CD4-positive, alpha-beta memory T cell (primary cell): ENCODE measurements at regions not wholly inside any gene's neighbourhood (a gene's known extent, or its start where the extent isn't known, plus 50 kb on each side); places are given as distances from the start of the nearest gene placed in this dataset.
A peak's percentile ranks its signal among the peaks of the same experiment; 100 is the strongest.
"Not testable (repeated sequence)": the region's sequence is repeated elsewhere in the genome, so short reads cannot be mapped to it uniquely, and the experiment has no call there.

Source experiments
- CTCF ChIA-PET: fragments of 350-600 bp; sonication (Branson Sonifier 250); formaldehyde crosslinking; loops from one replicate; lab custom pipeline; 2021; ENCODE audit warnings: inconsistent platforms; ENCODE audit not compliant: partially characterized antibody; lab: Charles Lee
- POLR2A ChIA-PET: fragments of 350-600 bp; sonication (Branson Sonifier 250); formaldehyde crosslinking; loops from one replicate; lab custom pipeline; 2021; ENCODE audit not compliant: partially characterized antibody; lab: Charles Lee
- DNase-seq, 5 donors: peaks; one replicate each; pipeline versions ENCODE4 v3.0.0 to v3.0.0-alpha.2; 2020 to 2022; ENCODE audit warnings: mixed read lengths in 1 of 5
- H3K27ac ChIP-seq: one replicate; pipeline ENCODE4 v1.7.0; 2013; ENCODE audit warnings: low read depth, low read length
- H3K27me3 ChIP-seq: 2 replicates; pipeline ENCODE4 v1.7.0; 2013; ENCODE audit warnings: mild to moderate bottlenecking, low read length, moderate library complexity; ENCODE audit not compliant: insufficient read depth
- H3K36me3 ChIP-seq: 2 replicates; pipeline ENCODE4 v1.7.0; 2013; ENCODE audit warnings: mild to moderate bottlenecking, low read length, moderate library complexity; ENCODE audit not compliant: insufficient read depth
- H3K4me1 ChIP-seq: 2 replicates; pipeline ENCODE4 v1.7.0; 2013; ENCODE audit warnings: mild to moderate bottlenecking, low read length, moderate library complexity; ENCODE audit not compliant: insufficient read depth
- H3K4me3 ChIP-seq, 2 donors: one replicate each; pipeline ENCODE4 v1.7.0; 2013; ENCODE audit warnings: low read length in 2 of 2, mild to moderate bottlenecking in 1 of 2
- H3K9me3 ChIP-seq, 2 donors: one replicate each; pipeline ENCODE4 v1.7.0; 2013; ENCODE audit warnings: low read length in 2 of 2, control low read depth in 1 of 2; ENCODE audit not compliant: control insufficient read depth in 1 of 2
- H3K27ac Mint-ChIP-seq, 7 donors: one replicate each; pipeline ENCODE4 v1.8.0; 2020 to 2021; ENCODE audit warnings: mixed read lengths in 7 of 7, mild to moderate bottlenecking in 6 of 7, inconsistent platforms in 3 of 7, moderate library complexity in 3 of 7
- H3K27me3 Mint-ChIP-seq, 2 donors: one replicate each; pipeline ENCODE4 v1.8.0; 2020 to 2021; ENCODE audit warnings: mixed read lengths in 2 of 2
- H3K36me3 Mint-ChIP-seq, 2 donors: one replicate each; pipeline ENCODE4 v1.8.0; 2020 to 2021; ENCODE audit warnings: mixed read lengths in 2 of 2, inconsistent platforms in 1 of 2, mild to moderate bottlenecking in 1 of 2
- H3K4me1 Mint-ChIP-seq, 4 donors: one replicate each; pipeline ENCODE4 v1.8.0; 2020 to 2021; ENCODE audit warnings: mixed read lengths in 4 of 4, mild to moderate bottlenecking in 1 of 4
- H3K4me3 Mint-ChIP-seq, 8 donors: one replicate each; pipeline ENCODE4 v1.8.0; 2020 to 2021; ENCODE audit warnings: mixed read lengths in 8 of 8, mild to moderate bottlenecking in 7 of 8, moderate library complexity in 6 of 8, inconsistent platforms in 3 of 8
- H3K9me3 Mint-ChIP-seq, 8 donors: one replicate each; pipeline ENCODE4 v1.8.0; 2020 to 2021; ENCODE audit warnings: mixed read lengths in 8 of 8, mild to moderate bottlenecking in 5 of 8, inconsistent platforms in 3 of 8, moderate library complexity in 1 of 8
- intact Hi-C: fragments of 100-400 bp; cut with micrococcal nuclease; formaldehyde crosslinking; loops from one replicate; pipeline ENCODE4 v1.15.1; 2023

DNA sequence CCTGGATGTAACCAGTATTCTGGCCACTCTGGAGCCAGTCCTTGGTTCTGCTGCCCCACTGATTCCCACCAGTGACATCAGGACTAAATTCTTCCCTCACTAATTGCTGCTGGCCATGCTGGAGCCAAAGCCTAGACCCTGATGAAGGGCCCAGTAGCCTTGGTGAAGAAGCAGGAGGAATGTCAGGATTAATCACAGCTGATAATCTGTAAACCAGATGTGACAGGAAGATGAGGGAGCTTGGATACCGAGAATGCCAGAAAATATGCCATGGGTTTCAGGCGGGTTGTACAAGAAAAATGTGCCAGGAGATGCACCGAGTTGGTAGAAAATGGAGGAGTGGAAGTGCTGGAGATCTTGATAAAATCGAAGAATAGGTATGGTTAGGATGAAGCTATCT, 119.0 kb upstream of the PPP2R5A start:
- ChIA-PET CTCF (no interaction called here), POLR2A (interaction anchor here (0.9 kb wide), 1 partner anchor 88 kb away, joined by 3 read pairs; no protein-coding TSS in a partner anchor)
- Histone ChIP-seq H3K27ac (no peak overlapping the region), H3K27me3 (no peaks in the 10 kb centered on the region), H3K9me3 (no peaks in the 10 kb centered on the region), H3K4me3 (no peak overlapping the region), H3K4me1 (peaks cover 21% of the 10 kb centered on the region), H3K36me3 (no peaks in the 10 kb centered on the region)
- intact Hi-C loops: no loop called here
- H3K9me3 Mint-ChIP-seq: peaks cover 0 to 3% (median 0%) of the 10 kb centered on the region in 8 donors
- no peak overlapping the region for H3K4me3 Mint-ChIP-seq
- no peak for DNase-seq
- no peaks in the 10 kb centered on the region for H3K36me3 Mint-ChIP-seq
- no peak overlapping the region for H3K27ac Mint-ChIP-seq
- no peaks in the 10 kb centered on the region for H3K27me3 Mint-ChIP-seq
- H3K4me1 Mint-ChIP-seq: peaks cover 11 to 20% (median 15%) of the 10 kb centered on the region in 4 donors

DNA sequence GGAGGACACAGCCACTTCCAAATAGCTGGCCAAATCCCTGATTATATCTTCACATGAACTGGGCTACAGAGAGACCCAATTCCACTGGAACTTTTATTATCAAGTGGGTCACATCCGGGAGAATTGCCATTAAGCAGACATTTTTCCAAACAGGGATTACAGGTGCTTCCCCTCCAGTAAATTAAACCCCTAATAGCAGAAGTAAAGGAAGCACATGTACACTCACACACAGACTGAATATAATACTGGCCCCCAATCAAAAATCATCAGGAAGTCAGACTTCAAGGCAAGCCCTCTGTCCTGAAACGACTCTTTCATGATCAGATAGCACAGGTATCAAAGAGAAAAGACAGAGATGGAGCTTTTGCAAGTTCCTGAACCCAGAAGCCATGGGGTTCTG, 118.6 kb upstream of the PPP2R5A start:
- DNase-seq: no peak
- no peaks in the 10 kb centered on the region for H3K36me3 Mint-ChIP-seq
- no peak overlapping the region for H3K27ac ChIP-seq
- no peaks in the 10 kb centered on the region for H3K27me3 Mint-ChIP-seq
- H3K4me1 Mint-ChIP-seq: peaks cover 7 to 16% (median 11%) of the 10 kb centered on the region in 4 donors
- intact Hi-C loops: no loop called here
- H3K36me3 ChIP-seq: no peaks in the 10 kb centered on the region
- no peaks in the 10 kb centered on the region for H3K27me3 ChIP-seq
- no peaks in the 10 kb centered on the region for H3K9me3 ChIP-seq
- POLR2A ChIA-PET: interaction anchor here (0.9 kb wide), 1 partner anchor 88 kb away, joined by 3 read pairs; no protein-coding TSS in a partner anchor
- H3K4me1 ChIP-seq: peaks cover 17% of the 10 kb centered on the region
- H3K4me3 Mint-ChIP-seq: no peak overlapping the region
- CTCF ChIA-PET: no interaction called here
- no peak overlapping the region for H3K27ac Mint-ChIP-seq
- peaks cover 0 to 3% (median 0%) of the 10 kb centered on the region in 8 donors for H3K9me3 Mint-ChIP-seq
- H3K4me3 ChIP-seq: no peak overlapping the region

DNA sequence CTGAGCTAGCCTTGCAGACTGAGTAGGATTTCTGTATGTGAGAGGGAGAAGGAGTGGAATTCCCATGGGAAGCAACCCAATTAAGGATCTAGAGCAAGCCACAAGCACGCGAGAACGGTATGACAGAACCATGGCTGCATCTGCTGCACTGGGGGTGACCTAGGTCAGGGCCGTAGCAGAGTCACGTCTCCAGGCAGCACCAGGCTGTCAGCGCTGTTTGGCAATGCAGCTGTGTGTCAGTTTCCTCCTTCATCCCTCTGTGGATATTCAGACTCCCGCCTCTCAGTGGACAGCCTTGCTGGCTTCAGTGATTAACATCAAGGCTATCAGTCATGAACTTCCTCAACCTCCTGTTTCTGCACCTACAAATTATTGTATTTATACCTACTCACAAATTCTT, 118.1 kb upstream of the PPP2R5A start:
- H3K9me3 Mint-ChIP-seq: peaks cover 0 to 3% (median 0%) of the 10 kb centered on the region in 8 donors
- peaks cover 13% of the 10 kb centered on the region for H3K4me1 ChIP-seq
- no peak for DNase-seq
- POLR2A ChIA-PET: interaction anchor here (0.9 kb wide), 1 partner anchor 87 kb away, joined by 3 read pairs; no protein-coding TSS in a partner anchor
- no peaks in the 10 kb centered on the region for H3K27me3 Mint-ChIP-seq
- peaks cover 5 to 12% (median 7%) of the 10 kb centered on the region in 4 donors for H3K4me1 Mint-ChIP-seq
- no peaks in the 10 kb centered on the region for H3K36me3 Mint-ChIP-seq
- no peaks in the 10 kb centered on the region for H3K9me3 ChIP-seq
- H3K4me3 Mint-ChIP-seq: no peak overlapping the region
- H3K4me3 ChIP-seq: no peak overlapping the region
- CTCF ChIA-PET: no interaction called here
- H3K27ac ChIP-seq: no peak overlapping the region
- H3K36me3 ChIP-seq: no peaks in the 10 kb centered on the region
- intact Hi-C loops: no loop called here
- H3K27ac Mint-ChIP-seq: no peak overlapping the region
- H3K27me3 ChIP-seq: no peaks in the 10 kb centered on the region

DNA sequence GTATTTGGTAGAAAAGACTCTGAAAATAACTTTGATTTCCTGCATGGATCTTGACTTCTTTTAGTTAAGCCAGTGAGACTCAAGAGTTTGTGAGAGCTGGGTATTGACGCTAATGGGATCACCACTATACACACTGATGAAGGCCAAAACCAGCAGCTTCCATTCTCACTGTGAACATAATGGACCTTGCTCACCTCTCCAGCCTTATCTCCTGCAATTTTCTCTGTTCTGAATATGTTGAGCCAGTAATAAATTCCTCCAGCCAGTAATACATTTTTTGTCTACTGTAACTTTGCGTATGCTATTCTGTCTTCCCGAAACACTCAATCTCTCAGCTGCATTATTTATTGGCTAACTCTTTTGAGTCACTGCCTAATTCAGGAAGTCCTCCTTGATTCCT, 111.6 kb upstream of the PPP2R5A start:
- Mint-ChIP-seq H3K36me3 (no peaks in the 10 kb centered on the region), H3K27me3 (no peaks in the 10 kb centered on the region), H3K4me1 (peaks cover 0 to 3% (median 1%) of the 10 kb centered on the region in 4 donors), H3K4me3 (no peak overlapping the region), H3K27ac (no peak overlapping the region), H3K9me3 (peaks cover 0 to 3% (median 0%) of the 10 kb centered on the region in 8 donors)
- H3K9me3 ChIP-seq: no peaks in the 10 kb centered on the region
- H3K4me3 ChIP-seq: no peak overlapping the region
- H3K36me3 ChIP-seq: no peaks in the 10 kb centered on the region
- POLR2A ChIA-PET: no interaction called here
- no peaks in the 10 kb centered on the region for H3K4me1 ChIP-seq
- DNase-seq: no peak
- intact Hi-C loops: no loop called here
- CTCF ChIA-PET: no interaction called here
- H3K27me3 ChIP-seq: no peaks in the 10 kb centered on the region
- no peak overlapping the region for H3K27ac ChIP-seq

DNA sequence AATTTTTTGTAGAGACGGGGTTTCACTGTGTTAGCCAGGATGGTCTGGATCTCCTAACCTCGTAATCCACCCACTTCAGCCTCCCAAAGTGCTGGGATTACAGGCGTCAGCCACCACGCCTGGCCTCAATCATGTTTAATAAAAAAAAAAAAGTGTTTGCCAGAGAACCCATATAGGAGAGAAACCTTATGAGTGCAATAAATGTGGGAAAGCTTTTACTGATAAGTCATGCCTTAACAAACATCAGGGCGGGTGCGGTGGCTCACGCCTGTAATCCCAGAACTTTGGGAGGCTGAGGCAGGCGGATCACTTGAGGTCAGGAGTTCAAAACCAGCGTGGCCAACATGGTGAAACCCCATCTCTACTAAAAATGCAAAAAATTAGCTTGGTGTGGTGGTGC, 110.9 kb upstream of the PPP2R5A start:
- H3K36me3 ChIP-seq, DNase-seq, H3K4me1 Mint-ChIP-seq, H3K9me3 Mint-ChIP-seq, H3K27ac Mint-ChIP-seq, H3K36me3 Mint-ChIP-seq, H3K9me3 ChIP-seq, CTCF ChIA-PET, H3K4me3 ChIP-seq, H3K4me1 ChIP-seq, H3K27ac ChIP-seq, POLR2A ChIA-PET, intact Hi-C loops, H3K27me3 ChIP-seq, H3K4me3 Mint-ChIP-seq, H3K27me3 Mint-ChIP-seq: not testable (repeated sequence)

DNA sequence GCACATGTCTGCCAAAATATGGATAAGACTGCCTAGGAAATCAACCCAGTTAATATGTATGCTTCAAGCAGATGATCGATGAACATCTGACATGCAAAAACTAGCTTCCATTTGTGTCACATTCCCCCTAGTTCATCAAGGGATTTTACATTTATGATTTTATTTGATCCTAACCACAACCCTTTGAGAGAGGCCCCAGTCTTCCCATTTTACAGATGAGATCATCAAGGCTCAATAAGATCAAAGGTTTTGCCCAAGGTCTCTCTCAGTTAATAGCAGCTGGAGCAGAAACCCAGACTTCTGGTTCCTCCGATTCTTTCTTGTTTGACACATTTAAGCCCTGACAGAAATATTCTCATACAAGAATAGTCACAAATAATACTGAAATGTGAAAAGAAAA, 107.7 kb upstream of the PPP2R5A start:
- intact Hi-C loops: no loop called here
- H3K27me3 ChIP-seq: no peaks in the 10 kb centered on the region
- Mint-ChIP-seq H3K9me3 (no peaks in the 10 kb centered on the region), H3K27me3 (peaks cover 0 to 1% of the 10 kb centered on the region in 2 donors), H3K4me3 (no peak overlapping the region), H3K27ac (no peak overlapping the region), H3K4me1 (peaks cover 0 to 3% (median 3%) of the 10 kb centered on the region in 4 donors), H3K36me3 (no peaks in the 10 kb centered on the region)
- no peak for DNase-seq
- H3K36me3 ChIP-seq: no peaks in the 10 kb centered on the region
- ChIA-PET CTCF (no interaction called here), POLR2A (no interaction called here)
- no peak overlapping the region for H3K27ac ChIP-seq
- no peaks in the 10 kb centered on the region for H3K4me1 ChIP-seq
- H3K4me3 ChIP-seq: no peak overlapping the region
- H3K9me3 ChIP-seq: no peaks in the 10 kb centered on the region

DNA sequence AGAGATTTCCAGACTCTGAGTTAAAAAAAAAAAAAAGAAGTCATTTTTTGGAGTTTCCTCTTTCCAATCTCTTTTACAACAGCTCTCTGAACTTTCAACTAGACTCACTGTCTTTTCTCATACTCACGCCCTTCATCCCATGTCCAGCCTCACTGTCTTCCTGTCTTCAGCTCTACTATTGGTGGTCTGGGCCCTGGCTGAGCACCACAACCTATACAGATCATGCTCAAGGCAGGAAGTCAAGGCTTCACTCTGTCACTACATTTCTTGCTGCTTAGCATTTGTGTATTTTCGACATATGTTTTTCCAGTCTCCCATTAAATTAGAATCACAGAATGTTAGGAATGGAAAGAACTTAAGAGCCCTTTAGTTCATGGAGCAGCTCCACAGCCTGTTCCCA, 106.4 kb upstream of the PPP2R5A start:
- CTCF ChIA-PET: no interaction called here
- no peak overlapping the region for H3K4me3 Mint-ChIP-seq
- peak overlapping the region in 1 of 7 donors; percentile 13 for H3K27ac Mint-ChIP-seq
- no peaks in the 10 kb centered on the region for H3K9me3 Mint-ChIP-seq
- H3K4me1 ChIP-seq: no peaks in the 10 kb centered on the region
- H3K36me3 ChIP-seq: no peaks in the 10 kb centered on the region
- no peaks in the 10 kb centered on the region for H3K36me3 Mint-ChIP-seq
- no peak overlapping the region for H3K4me3 ChIP-seq
- no peak overlapping the region for H3K27ac ChIP-seq
- POLR2A ChIA-PET: no interaction called here
- H3K27me3 ChIP-seq: no peaks in the 10 kb centered on the region
- H3K27me3 Mint-ChIP-seq: peaks cover 0 to 1% of the 10 kb centered on the region in 2 donors
- intact Hi-C loops: no loop called here
- no peaks in the 10 kb centered on the region for H3K9me3 ChIP-seq
- H3K4me1 Mint-ChIP-seq: peaks cover 0 to 3% (median 3%) of the 10 kb centered on the region in 4 donors
- DNase-seq: no peak
